ENCODE measurements at regions not wholly inside any gene's neighbourhood (a gene's known extent, or its start where the extent isn't known, plus 50 kb on each side); places are given as distances from the start of the nearest gene placed in this dataset.

DNA sequence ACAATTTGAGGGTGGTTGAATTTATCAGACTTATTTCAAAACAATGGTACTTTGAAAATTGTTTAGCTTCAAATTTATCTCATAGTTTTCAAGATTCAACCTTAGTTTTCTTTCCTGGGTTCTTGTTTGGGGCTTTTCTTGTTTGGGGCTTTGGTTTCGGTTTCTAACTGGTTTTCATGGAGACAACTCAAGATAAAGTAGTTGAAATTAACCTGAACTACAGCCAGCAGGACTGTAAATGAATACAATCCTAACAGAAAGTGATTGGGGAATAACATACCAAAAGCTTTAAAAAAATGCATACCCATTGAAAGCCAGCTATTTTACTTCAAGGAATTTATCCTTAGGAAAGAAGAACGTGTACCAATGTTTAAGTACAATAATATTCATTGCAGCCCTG is 133.5 kb upstream of the SLC14A2 start:
- no peaks in the 10 kb centered on the region for H4K20me1 ChIP-seq (ENCODE audit: insufficient read depth, low read length)
- no peaks in the 10 kb centered on the region for H3K36me3 ChIP-seq (replicated peaks in 1 of 2; ENCODE audit: control insufficient read depth in 1 of 2, insufficient read depth in 2 of 2, low read length in 2 of 2)
- no CpG with 5 or more reads among the region's 2 CpGs for WGBS (ENCODE audit: insufficient coverage)
- H3K79me2 ChIP-seq (ENCODE audit: insufficient read depth, low read length) = no peaks in the 10 kb centered on the region
- no peak for DNase-seq
- Mint-ChIP-seq H3K9me3 (peaks cover 0 to 7% (median 3%) of the 10 kb centered on the region in 7 donors), H3K36me3 (no peaks in the 10 kb centered on the region), H3K4me3 (no peak overlapping the region), H3K4me1 (no peaks in the 10 kb centered on the region), H3K27ac (no peak overlapping the region), H3K27me3 (ENCODE audit: low read depth in 3 of 3) (no peaks in the 10 kb centered on the region)
- intact Hi-C loops (cut with micrococcal nuclease) = no loop called here
- no peak overlapping the region for H3K4me3 ChIP-seq (replicated peaks in 1 of 3; ENCODE audit: low read depth in 2 of 3, low read length in 3 of 3)
- no peaks in the 10 kb centered on the region for H3K27me3 ChIP-seq (ENCODE audit: control insufficient read depth in 2 of 2, insufficient read depth in 2 of 2, low read length in 2 of 2)
- H3K9ac ChIP-seq (ENCODE audit: insufficient read depth, low read length, poor library complexity, severe bottlenecking) = no peak overlapping the region
- peaks cover 0 to 3% of the 10 kb centered on the region in 2 donors for H3K9me3 ChIP-seq (replicated peaks in 1 of 2; ENCODE audit: control insufficient read depth in 1 of 2, insufficient read depth in 1 of 2, low read length in 2 of 2)
- no peaks in the 10 kb centered on the region for H3K4me1 ChIP-seq (ENCODE audit: control insufficient read depth in 1 of 2, insufficient read depth in 2 of 2, low read length in 2 of 2)
- no peak overlapping the region for H3K27ac ChIP-seq (ENCODE audit: low read depth in 1 of 2, low read length in 2 of 2)
- no peak overlapping the region for H2AFZ ChIP-seq (ENCODE audit: insufficient read depth, low read depth, low read length, poor library complexity, severe bottlenecking)
- no peak for TF ChIP-seq CTCF (IDR thresholded peaks at IDR 0.05)
- H3K4me2 ChIP-seq (replicated peaks; ENCODE audit: extremely low read depth, low read length, poor library complexity, severe bottlenecking) = no peak overlapping the region

DNA sequence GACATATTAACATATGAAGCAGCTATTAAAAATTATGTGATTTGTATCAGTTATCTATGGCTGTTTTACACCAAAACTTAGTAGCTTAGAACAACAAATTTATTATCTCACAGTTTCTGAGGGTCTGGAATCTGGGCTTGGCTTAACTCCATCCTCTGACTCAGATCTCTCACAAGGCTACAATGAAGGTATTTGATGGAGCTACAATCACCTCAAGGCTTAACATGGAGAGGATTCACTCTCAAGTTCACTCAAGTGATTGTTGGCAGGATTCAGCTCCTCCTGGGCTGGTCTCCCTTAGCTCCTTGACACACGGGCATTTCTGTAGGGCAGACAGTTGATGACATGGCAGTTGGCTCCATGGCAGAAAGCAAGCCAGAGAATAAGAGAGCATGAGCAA is 133.0 kb upstream of the SLC14A2 start:
- intact Hi-C loops (cut with micrococcal nuclease) = no loop called here
- H4K20me1 ChIP-seq (ENCODE audit: insufficient read depth, low read length) = no peaks in the 10 kb centered on the region
- H3K27ac ChIP-seq (ENCODE audit: low read depth in 1 of 2, low read length in 2 of 2) = no peak overlapping the region
- DNase-seq = no peak
- H3K4me3 ChIP-seq (replicated peaks in 1 of 3; ENCODE audit: low read depth in 2 of 3, low read length in 3 of 3) = no peak overlapping the region
- H3K36me3 ChIP-seq (replicated peaks in 1 of 2; ENCODE audit: control insufficient read depth in 1 of 2, insufficient read depth in 2 of 2, low read length in 2 of 2) = no peaks in the 10 kb centered on the region
- Mint-ChIP-seq H3K27ac (no peak overlapping the region), H3K27me3 (ENCODE audit: low read depth in 3 of 3) (no peaks in the 10 kb centered on the region), H3K4me1 (no peaks in the 10 kb centered on the region), H3K36me3 (no peaks in the 10 kb centered on the region), H3K4me3 (peak overlapping the region in 1 of 2 donors; percentile 6), H3K9me3 (peaks cover 0 to 7% (median 0%) of the 10 kb centered on the region in 7 donors)
- H3K9ac ChIP-seq (ENCODE audit: insufficient read depth, low read length, poor library complexity, severe bottlenecking) = no peak overlapping the region
- H3K27me3 ChIP-seq (ENCODE audit: control insufficient read depth in 2 of 2, insufficient read depth in 2 of 2, low read length in 2 of 2) = no peaks in the 10 kb centered on the region
- H2AFZ ChIP-seq (ENCODE audit: insufficient read depth, low read depth, low read length, poor library complexity, severe bottlenecking) = no peak overlapping the region
- peaks cover 0 to 3% of the 10 kb centered on the region in 2 donors for H3K9me3 ChIP-seq (replicated peaks in 1 of 2; ENCODE audit: control insufficient read depth in 1 of 2, insufficient read depth in 1 of 2, low read length in 2 of 2)
- H3K4me2 ChIP-seq (replicated peaks; ENCODE audit: extremely low read depth, low read length, poor library complexity, severe bottlenecking) = no peak overlapping the region
- H3K79me2 ChIP-seq (ENCODE audit: insufficient read depth, low read length) = no peaks in the 10 kb centered on the region
- no peak for TF ChIP-seq CTCF (IDR thresholded peaks at IDR 0.05)
- H3K4me1 ChIP-seq (ENCODE audit: control insufficient read depth in 1 of 2, insufficient read depth in 2 of 2, low read length in 2 of 2) = no peaks in the 10 kb centered on the region
- WGBS (ENCODE audit: insufficient coverage) = no CpG with 5 or more reads among the region's 1 CpG
